CMK (cell line): ENCODE measurements at regions not wholly inside any gene's neighbourhood (a gene's known extent, or its start where the extent isn't known, plus 50 kb on each side); places are given as distances from the start of the nearest gene placed in this dataset.

Source experiments
- DNase-seq: peaks from one replicate; pipeline ENCODE4 v3.0.0-alpha.2; 2010; ENCODE audit warnings: low read depth

- no peak for DNase-seq
Measured at GRCh38 chr1:109826446-109826845, 62.7 kb upstream of the EPS8L3 start.

GRCh38 chr1:109824349-109825115 is 60.8 kb upstream of the EPS8L3 start:
- DNase-seq = no peak

DNA sequence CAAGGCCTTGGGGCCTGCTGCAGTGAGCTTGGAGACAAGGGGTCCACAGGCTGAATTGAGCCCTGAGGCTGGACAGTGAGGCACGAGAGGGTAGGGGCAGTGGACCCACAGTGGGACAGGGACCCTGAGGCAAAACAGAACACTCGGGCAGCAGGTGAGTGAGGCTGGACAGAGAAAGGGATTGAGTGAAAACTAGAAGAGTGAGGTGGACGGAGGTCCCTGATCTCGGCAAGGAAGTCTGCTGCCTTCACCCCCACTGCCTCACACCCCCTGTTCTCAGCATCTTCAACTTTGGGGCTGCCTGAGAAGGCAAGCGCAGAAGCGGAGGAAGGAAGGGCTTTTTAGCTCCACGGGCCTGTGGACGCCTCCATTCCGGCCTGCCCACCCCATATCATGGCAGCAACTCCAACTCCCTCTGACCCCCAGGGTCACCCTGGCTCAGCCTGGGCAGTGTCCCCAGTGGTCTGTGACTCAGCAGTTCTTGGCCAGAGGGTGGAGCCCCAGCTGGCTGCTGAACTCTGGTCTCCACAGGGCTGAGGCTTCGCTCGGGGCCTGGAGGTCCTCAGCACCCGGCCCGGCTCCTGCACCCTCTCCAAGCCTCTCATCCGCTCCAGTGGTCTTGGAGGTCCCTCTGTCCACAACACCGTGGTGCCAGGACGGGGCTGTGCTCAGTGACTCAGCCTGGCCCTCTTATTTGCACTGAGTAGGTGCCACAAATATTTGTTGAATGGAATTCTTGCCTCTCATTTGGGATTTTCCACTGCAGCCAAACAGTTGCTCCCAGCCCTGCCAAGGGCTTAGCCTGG is 60.0 kb upstream of the EPS8L3 start:
- DNase-seq = peak; percentile 41

DNA sequence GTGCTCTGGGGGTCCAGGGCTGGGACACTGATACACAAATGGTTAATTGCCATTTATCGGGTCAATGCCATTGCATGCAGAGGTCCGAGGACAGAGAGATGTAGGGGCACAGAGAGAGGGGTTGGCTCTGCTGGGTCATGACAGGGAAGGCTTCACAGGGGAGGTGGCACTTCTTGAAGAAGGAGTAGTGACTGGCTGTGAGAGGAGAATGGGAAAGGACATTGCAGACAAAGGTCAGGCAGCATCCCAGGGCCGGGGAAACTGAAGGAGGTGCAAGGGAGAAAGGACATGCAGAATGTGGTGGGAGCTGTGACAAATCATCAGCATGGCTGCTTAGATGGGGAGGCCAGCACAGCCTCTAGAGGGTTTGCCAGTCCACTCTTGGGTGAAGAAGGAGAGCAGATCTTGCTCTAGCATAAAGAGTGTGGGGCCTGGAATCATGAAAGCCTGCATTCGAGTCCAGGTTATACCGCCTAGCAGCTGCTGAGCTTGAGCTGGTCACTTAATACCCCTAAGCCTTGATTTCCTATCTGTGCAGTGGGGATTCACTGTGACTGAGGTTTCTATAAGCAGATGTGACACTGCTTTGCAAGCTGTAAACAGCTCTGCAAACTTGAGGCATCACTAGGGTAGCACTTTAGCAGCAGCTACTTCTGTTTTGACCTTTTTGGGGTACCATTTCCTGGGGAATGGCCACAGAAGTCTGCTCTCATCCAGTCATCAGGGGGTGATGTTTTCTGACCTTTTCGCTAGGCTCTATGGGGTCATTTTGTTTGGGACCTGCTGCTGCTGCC is 59.2 kb upstream of the EPS8L3 start:
- DNase-seq = no peak

- no peak for DNase-seq
Measured at GRCh38 chr1:109821831-109822745, 58.4 kb upstream of the EPS8L3 start.

GRCh38 chr1:109821221-109821669 is 57.5 kb upstream of the EPS8L3 start:
- no peak for DNase-seq

GRCh38 chr1:109819906-109820305 is 56.2 kb upstream of the EPS8L3 start:
- DNase-seq = no peak

GRCh38 chr1:109818988-109819764 is 55.5 kb upstream of the EPS8L3 start:
- no peak for DNase-seq

- DNase-seq = no peak
Measured at GRCh38 chr1:109818271-109818987, 54.7 kb upstream of the EPS8L3 start.

DNA sequence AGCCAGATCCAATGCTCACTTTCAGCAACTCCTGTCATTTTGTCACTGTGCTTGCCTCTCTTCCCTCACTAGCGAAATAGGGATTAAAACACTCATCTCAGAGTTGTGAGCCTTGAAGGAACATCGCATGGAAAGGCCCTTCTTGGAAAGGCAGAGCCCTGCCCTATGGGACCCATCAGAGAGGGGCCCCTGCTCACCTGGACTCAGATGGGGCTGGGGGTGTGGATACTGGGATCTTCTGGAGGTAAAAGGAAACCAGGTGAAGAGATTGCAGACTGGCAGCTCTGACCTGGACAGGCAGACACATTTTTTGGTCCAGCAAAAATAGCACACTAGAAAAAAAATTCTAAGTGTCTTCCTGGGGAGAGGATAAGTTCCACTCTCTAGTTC is 54.2 kb upstream of the EPS8L3 start:
- DNase-seq = no peak

DNA sequence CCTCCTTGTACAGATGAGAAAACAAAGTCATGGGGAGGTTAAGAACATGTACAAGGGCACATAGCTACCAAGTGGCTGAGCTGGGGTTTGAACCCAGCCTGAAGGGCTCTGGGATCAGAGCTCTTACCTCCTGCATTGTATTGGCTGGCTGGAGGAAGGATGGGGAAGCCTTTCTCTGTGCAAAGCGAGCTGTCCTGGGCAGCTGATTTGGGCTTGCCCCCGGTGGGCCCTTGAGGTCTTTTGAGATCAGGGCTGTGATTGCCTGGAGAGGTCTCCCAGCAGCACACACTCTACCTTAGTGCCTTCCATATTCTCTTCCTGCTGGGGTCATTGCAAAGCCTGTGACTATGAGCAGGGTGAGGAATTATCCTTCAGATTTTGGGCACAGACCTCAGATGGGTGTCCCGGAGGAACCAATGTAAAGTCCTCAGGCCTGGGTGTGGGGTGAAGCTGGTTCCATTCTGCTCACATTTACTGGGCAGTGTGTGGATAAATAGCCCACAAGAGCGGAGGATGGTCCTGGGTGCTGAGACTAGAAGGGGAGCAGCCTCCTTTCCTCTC is 53.3 kb upstream of the EPS8L3 start:
- no peak for DNase-seq

GRCh38 chr1:109816175-109816811 is 52.6 kb upstream of the EPS8L3 start:
- DNase-seq = no peak

DNA sequence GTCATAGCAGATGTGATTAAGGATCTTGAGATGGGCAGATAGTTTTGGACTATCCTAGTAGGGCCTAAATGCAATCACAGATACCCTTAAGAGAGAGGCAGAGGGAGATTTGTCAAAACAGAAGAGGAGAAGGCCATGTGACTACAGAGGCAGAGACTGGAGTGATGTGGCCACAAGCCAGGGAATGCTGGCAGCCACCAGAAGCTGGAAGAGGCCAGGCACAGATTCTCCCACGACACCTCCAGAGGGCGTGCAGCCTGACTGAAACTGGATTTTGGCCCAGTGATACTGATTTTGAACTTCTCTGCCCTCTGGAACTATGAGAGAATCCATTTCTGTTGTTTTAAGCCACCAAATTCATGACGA is 52.1 kb upstream of the EPS8L3 start:
- DNase-seq = no peak

GRCh38 chr1:109814993-109815786 is 51.5 kb upstream of the EPS8L3 start:
- no peak for DNase-seq

- DNase-seq = no peak
Measured at GRCh38 chr1:109814223-109814622, 50.5 kb upstream of the EPS8L3 start.
